CD4-positive, alpha-beta T cell treated with Interleukin-6 for 4 hours (primary cell): ENCODE measurements at regions not wholly inside any gene's neighbourhood (a gene's known extent, or its start where the extent isn't known, plus 50 kb on each side); places are given as distances from the start of the nearest gene placed in this dataset.

ENCODE experiments used
- DNase-seq: peaks from one replicate; pipeline ENCODE4 v3.0.0-alpha.2; 2020; ENCODE audit warnings: mixed read lengths

DNA sequence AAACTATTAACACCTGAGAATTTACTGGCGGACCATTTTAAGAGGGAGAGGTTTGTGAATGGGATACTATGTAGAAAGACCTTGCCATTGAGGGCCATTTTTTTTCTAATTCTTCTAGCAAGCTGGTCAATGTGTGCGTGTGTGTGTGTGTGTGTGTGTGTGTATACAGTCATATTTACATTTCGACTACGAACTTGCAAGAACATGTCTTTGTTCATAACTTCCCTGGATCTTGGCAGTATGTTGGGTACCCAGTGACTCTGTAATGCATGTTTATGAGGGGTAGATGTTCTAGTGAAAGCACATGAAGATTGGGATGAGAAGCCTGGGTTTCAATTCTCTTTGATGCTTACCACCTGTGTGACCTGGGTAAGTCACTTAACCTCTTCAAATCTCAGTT, 133.6 kb downstream of the UBE2E3 start:
- DNase-seq: no peak

DNA sequence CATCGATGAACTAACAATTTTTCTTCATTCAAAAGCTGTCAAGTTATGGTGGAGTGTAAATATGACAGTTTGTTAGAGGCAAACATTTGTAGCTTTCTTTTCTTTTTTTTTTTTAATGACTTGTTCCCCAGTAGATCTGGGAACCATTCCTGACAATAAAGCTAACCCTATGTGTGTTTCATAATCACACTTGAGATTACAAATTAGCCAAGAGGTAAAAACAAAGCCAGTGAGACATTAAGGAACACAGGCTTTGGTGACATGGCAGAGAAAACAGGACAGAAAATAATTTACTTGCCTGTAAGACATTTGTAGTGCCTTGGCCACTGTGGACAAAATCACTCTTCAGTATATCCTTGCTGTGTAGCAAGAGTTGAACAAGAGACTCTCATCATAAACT, 135.9 kb downstream of the UBE2E3 start:
- DNase-seq: no peak

DNA sequence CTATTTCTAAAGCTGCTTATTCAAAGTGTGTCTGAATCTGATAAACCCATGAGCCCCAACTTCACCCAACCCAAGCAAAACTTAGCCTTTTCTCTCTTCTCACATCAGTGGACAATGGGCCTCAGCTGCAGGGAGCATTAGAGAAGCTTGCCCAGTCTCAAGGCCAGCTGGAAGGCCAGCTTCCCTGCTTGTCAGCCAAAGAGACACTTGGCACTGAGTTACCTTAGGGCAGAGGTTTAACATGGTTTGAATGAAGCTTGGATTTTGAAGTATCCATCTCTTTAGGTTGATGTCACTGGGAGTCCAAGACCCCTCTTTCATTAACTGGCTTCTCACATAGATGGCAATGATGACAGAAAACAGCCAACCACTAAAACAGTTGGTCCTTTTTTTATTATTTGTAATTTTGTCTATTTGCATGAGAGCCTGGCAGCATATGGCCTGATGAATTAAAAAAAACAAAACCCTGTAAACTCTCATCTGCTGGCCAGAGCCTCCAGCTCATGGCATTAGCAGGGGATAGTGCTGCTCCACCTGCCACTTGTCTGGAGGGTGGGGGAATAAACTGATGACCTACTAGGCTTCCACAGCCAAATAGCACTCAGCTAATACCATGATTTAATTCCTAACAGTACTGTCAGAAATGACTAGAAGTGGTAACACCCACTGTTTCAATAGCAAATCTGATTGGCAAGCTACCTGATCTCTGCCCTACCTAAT, 137.0 kb downstream of the UBE2E3 start:
- DNase-seq: no peak

DNA sequence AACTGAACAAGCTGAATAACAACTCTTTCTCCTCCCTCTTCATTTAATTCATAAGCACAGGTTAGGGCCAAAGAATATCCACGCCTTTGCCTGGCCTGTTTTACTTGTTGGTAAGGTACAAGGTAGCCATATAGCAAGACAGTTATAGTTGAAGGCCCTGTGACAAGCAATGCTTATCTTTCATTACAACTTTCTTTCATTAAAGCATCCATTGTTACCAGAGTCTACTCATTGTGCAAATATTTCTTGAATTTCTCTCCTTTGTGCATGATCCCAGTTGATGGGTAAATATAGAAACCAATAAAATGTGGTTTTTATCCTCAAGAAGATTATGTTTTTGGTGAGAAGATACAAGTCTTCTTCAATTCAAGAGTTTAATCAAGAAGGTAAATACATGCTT, 140.2 kb downstream of the UBE2E3 start:
- DNase-seq: no peak

DNA sequence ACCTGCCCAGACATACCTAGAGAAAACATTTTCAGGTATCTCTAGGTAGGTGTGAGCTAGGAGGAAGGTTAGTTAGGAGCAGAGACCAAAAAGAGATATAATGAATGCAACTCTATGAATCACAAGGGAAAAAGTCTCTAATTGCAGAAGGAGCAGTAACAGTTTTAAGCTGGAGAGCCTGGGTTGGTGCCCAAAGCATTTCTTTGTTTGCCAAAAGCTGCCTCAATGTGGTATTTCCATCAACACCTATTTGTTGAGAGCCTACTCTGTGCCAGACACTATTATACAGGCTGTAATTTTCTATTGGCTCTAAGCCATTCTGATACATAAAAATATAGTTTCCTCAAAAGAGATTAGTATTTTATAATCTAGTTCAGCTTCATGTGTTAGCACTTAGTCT, 141.6 kb downstream of the UBE2E3 start:
- no peak for DNase-seq

DNA sequence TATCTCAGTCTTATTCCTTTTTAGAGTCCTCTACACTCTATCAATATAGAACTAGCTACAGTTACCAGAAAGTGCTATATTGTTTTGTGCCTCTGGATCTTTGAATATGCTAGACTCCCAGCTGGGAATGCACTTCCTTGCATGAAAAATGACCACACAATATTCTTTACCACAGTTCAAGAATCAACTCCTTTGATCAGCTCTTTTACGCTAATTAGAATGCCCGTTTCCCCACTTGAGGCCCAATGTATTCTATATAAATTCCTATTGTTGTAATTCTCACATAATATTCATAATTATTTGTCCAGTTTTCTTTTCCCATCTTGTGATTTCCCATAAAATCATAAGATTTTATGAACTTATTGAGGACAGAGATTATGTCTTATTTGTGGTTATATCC, 142.2 kb downstream of the UBE2E3 start:
- no peak for DNase-seq

DNA sequence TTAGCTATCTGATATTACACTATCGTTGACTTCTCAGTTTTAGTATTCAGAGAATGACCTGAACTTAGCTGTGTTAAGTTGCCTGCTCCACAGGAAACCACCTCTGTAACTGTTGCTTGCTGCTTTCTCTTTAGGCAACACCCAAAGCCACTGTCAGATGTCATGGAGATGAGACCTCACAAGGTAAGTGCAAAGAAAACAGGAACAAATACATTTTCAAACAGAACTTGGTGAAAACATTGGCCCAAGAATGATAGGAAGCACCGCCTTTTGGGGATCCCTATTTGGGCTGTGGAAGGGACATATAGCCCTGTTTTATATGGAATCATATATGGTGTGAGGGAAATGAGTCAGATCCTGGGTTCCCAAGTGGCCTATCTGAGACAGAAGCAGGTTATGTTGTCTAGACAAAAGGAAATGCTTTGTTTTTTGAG, 143.4 kb downstream of the UBE2E3 start:
- DNase-seq: peak; percentile 62

DNA sequence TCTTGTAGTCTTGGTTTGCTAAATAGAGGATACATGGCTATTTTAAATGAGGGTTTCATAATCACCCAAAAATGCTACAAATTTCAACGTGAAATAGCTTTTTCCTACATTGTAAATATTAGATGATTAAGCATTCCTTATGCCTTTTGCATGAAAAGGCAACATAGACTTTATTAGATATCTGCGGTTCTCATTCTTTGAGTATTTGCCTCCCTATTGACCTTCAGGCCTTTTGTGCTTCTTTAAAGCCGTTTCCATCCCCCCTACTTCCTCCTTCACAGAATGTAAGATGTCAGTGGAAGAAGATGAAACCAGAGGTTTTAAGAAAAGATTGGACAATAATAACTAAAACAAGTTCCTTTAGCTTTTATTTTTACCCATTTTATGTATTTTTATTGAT, 144.1 kb downstream of the UBE2E3 start:
- no peak for DNase-seq

DNA sequence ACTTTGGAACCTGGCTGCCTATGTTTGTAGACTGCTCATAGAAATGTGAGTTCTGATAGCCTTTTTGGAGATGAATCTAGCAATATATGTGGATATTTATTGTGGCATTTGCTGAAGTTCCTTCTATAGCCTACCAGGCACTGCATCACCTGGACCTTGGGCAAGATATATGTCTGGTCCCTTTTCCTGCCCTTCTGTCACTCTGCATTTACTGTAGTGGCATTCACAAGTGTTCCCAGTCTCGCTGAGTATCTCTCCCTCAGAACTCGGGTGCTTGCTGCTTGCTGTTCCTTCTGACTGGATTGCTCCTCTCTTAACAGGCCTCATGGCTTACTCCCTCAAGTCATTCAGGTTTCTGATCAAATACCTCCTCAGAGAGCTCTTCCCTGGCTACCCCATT, 145.0 kb downstream of the UBE2E3 start:
- DNase-seq: no peak

DNA sequence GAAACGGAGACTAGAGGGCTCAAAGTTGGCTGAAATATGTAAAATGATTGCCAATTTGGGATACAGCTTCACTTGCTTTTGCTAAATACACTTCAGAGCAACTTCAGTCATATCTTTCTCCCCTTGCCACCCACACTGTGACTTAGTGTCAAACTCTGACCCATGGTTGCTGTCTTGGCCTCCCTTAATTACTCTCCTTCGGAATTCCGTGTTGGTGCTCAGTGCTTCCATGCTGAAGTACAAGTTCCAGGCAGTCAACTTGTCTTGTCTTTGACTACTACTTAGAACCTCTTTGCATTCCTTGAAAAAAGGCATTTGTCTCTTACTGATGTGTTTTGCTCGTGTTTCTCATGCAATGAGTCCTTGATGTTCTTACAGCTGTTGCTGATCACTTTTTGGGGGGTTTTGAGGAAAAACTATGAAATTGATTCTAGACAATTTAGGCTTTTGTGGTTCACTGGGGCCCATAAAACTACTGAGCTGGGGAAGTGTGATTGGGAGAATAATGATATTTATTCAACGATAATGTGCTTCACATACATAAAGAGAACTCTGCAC, 146.0 kb downstream of the UBE2E3 start:
- no peak for DNase-seq

DNA sequence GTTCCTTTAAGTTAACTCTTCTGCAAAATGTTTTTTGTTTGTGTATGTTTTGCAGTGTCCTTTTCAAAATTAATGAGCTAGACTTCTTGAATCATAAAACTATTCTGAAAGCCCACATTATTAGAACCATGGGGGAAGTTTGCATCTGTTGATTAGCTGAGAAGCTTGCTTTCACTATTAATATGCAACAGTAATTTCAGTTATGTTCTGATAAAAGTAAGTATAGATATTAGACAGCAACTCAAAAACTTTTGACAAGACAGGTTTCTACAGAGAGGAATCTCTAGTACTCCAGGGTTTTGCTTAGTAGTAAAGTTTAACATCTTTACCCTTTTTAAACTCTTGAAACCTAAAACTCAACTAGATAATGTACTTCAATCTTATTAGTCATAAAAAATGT, 147.8 kb downstream of the UBE2E3 start:
- DNase-seq: no peak

DNA sequence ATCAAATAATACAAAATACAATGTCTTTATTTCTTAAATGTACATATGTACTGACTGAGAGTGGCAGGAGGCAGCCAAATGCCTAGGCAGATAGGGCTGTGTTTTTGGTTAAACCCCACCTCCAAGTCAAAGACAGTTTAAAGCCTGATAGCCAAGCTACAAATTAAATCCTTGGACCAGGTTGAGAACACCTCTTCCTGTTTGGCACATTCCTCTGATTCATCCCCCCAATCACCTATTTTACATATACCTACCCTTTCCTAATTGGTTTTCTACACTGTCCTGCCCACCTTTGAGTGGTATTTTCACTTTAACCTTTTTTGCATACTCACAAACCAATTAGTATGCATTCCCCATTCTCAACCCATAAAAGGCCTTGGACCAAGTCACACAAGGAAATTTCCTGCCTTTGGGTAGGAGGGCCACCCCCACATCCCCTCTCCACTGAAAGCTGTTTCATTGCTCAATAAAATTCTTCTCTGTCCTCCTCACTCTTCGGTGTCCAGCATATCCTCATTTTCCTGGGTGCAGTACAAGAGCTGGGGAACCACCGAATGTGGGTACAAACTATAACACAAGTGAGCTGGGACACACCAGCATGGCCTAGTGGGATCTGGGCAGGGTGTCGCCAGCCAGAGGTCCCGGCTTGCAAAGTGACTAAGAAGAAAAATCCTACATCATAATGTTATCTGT, 149.1 kb downstream of the UBE2E3 start:
- DNase-seq: no peak

DNA sequence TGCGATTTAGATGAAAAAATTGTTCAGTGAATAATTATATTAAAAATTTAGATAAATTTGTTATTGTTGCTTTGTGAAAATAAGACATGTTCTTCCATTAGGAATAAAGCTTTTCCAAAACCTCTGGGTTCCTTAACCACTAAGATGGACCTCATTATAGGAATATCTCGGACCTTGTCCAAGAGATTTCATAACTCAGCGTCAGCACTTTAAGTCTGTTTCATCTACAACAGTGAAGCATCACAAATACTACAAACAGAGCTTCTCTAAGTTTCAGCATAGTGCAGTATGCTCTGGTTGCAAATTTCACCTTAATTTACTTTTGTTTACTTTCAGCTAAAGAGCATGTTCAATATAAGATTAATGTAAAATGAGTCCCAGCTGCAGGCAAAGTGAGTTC, 150.3 kb downstream of the UBE2E3 start:
- DNase-seq: no peak

DNA sequence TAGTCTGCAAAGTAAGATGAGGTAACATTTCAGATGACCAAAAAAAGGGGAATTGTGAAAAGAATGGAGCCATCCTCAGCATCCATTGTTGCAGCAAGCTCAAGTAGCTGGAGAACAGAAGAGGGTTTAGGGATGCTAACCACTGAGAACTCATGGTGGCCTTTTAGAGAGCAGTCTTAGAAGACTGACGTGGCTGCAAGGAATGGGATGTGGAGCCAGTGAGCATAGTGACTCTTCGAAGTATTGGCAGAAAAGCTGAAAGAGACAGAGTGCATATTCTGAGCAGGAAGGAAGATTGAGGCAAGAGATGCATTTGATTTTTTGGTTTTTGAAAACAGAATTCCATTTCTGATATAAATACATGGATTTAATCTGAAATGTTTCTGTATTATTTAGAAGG, 151.2 kb downstream of the UBE2E3 start:
- DNase-seq: peak; percentile 40

DNA sequence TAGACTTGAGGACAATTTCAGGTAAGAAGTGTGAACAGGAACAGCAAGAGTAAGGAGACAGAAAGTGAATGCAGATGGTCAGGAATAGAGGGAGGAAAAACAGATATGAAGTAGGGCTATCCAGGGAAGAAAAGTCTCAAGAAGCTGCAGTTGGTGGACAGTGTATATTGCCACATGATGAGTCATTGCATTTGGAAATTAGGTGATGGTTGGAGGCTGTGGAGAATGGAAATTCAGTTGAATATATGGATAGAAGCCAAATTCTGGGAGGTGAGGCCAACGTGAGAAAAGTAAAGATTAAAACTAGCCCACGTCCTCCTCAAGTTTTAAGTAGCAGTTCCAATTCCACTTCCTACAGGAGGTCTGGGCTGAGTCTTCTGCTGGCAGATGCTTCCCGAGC, 158.4 kb downstream of the UBE2E3 start:
- DNase-seq: no peak

DNA sequence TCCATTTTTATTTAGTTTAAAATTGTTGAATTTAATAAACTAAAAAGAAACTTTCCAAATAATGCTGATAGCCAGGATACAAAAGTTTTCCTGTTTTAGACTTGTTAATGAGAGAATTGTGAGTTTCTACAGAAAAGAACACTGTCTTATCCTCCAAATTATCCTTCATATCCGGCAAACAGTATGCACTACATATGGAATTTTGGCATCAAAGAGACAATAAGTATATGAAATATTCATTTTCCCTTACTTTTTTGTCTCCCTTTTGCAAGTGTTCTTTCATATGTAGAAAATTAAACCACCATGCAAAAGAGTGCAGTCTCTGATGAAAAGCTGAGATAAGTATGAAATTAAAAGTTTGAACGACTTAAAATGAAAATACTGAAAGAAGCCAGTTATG, 159.4 kb downstream of the UBE2E3 start:
- DNase-seq: no peak

DNA sequence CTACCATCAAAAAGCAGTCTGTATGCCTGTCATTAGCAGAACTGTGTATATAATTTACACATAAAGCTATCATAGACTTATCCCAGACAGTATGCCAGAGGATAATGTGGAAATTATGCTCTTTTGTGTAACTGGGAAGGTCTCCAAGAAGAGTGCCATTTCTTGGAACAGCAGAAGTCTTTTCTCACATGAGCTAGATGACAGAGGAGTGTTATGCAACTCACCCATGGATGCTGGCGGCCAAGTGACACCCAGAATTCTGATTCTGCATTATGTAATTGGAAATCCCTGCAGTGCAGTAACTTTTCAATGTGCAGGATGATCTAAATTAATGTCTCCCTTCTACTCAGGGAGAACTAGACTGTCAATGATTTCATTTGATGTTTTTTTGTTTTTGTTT, 160.0 kb downstream of the UBE2E3 start:
- no peak for DNase-seq

DNA sequence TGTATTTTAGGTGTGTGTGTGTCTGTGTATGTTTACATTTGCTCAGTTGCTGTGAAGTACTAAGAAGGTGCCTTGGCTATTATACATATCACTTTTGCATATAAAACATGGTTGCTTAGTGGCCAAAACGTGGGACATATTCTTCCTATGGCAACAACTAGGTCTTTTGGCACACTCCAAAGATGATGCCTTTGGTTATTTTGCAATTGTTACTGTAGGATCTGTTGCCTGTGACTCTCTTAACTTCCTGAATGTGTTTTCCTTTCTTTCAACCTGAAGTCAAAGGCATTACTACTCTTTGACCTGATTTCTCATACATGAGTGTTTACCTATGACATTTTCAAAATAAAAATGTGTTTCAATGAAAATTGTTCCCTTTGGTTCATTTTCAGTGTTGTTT, 160.5 kb downstream of the UBE2E3 start:
- no peak for DNase-seq

DNA sequence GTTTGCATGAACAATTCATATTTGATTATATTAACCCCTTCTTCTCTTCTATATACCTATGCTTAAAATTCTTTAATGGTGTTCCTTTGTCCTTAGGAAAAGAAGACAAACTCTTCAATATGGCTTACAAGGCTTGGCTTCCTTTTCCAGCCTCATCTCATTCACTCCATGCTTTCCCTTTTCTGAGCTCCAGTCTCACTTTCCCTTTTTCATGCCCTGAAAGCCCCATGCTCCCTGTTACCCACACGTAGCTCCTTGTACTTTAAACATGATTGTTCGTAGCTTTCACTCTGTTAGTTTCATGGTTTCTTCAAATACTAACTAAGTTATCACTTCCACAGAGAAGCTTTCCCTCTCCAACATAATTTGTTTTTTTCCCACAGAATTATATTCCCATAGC, 161.3 kb downstream of the UBE2E3 start:
- DNase-seq: no peak

DNA sequence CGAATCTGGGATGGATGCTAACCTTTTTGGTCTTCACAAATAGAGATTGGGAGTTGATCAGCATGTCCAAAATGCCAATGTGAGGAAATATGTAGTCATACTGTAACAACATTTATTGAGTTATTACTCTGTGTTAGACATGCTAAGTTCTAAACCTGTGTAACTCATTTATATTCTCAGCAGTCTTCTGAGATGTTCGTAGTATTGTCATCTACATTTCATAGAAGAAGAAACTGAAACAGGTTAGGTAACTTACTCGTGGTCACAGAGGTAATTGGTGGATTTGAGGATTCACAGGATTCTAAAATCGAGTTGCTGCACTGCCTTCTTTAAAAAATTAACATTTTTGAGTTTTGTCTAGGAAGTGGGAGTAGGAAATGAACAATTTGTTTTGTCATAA, 162.1 kb downstream of the UBE2E3 start:
- DNase-seq: no peak

DNA sequence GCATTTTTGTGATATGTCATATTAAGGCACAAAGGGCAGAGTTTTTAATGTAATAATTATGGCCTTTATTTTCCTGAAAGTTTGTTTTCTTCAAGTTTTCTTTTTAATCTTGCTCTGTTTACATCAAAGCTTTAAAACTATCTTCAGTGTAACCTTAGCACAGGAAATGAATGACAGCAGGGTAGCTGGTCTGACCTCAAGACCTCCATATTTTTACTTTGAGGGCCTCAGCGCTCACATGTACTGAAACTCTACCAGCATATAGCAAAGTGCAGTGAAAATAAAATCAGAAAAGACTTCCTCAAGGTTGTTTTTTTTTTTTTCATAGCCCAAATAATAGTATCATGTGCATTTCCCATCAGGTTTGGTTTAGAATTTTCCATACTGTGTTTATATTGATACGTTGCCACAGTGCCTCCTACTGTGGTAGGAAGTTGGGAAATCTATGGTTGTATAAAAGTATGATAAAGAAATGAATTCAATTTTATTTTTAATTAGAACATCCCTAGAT, 163.4 kb downstream of the UBE2E3 start:
- peak; percentile 36 for DNase-seq

DNA sequence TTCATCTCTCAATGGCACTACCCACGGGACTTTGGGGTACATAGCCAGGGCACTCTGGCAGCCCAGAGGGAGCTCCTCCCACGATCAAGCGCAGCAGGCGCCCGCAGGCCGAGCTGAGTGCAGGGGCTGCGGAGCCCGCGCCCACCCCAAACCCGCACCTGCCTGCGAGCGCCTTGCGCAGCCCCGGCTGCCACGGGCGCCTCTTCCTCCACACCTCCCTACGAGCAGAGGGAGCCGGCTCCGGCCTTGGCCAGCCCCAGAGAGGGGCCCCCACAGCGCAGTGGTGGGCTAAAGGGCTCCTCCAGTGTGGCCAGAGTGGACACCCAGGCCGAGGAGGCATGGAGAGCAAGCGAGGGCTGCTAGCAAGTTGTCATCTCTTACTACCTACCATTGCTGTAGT, 165.2 kb downstream of the UBE2E3 start:
- DNase-seq: no peak

DNA sequence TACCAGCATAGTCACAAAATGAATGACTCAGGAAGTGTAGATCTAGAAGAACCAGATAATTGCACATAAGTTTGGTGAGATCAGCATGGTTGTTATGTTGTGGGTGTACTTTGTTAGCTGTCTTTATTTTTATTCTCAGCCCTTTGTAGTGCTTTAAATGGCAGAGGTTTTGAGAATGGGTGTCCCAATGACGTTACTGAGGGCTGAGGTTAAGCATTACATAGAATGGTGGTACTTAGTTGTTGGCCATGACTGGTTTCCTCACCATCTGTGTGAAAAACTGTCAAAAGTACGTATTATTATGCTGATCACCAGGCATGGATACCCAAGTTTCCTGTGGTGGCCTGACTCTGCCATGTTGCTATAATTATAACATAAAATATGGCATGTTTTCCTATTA, 165.8 kb downstream of the UBE2E3 start:
- no peak for DNase-seq

DNA sequence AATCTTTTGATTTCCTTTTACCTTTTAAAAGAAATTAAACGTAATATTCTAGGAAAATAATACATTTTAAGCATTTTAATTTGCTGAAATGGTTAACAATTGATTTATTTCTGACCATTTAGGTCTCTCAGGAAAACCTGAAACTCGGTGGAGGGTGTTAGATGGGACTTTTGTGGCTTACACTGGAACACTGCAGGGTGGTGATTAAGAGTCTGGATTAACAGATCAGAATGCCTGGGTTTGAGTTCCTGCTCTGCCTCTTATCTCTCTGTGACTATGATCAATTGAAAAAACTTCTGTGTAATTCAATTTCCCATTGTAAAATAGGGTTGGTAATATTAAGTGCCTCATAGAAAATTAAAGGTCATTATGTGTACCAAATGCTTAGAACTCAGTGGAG, 168.7 kb downstream of the UBE2E3 start:
- no peak for DNase-seq
